IMR-90 (cell line): ENCODE measurements at regions not wholly inside any gene's neighbourhood (a gene's known extent, or its start where the extent isn't known, plus 50 kb on each side); places are given as distances from the start of the nearest gene placed in this dataset.

Experiments used
- BHLHE40 ChIP-seq: fragments of 150-350 bp; IDR thresholded peaks from 2 replicates; pipeline ENCODE4 v1.6.1; 2016; ENCODE audit warnings: mild to moderate bottlenecking, low read depth, low read length
- POLR2A ChIP-seq: IDR thresholded peaks from 2 replicates; pipeline ENCODE4 v1.6.1; 2012; ENCODE audit warnings: mild to moderate bottlenecking, low read depth, low read length
- RAD21 ChIP-seq: IDR thresholded peaks from 2 replicates; pipeline ENCODE4 v1.6.1; 2012; ENCODE audit warnings: low read length, improper control_type of control experiment
- TF ChIP-seq, protein P1 (sequence below): conservative IDR thresholded peaks from 2 replicates; pipeline ENCODE4 v1.5.1; 2012; ENCODE audit warnings: mild to moderate bottlenecking, low read depth, low read length, improper control_type of control experiment

GRCh38 chr5:100401149-100401548 lies 134.0 kb upstream of the FAM174A start:
- TF ChIP-seq BHLHE40: no peak
- no peak for TF ChIP-seq RAD21
- TF ChIP-seq, protein P1, sequence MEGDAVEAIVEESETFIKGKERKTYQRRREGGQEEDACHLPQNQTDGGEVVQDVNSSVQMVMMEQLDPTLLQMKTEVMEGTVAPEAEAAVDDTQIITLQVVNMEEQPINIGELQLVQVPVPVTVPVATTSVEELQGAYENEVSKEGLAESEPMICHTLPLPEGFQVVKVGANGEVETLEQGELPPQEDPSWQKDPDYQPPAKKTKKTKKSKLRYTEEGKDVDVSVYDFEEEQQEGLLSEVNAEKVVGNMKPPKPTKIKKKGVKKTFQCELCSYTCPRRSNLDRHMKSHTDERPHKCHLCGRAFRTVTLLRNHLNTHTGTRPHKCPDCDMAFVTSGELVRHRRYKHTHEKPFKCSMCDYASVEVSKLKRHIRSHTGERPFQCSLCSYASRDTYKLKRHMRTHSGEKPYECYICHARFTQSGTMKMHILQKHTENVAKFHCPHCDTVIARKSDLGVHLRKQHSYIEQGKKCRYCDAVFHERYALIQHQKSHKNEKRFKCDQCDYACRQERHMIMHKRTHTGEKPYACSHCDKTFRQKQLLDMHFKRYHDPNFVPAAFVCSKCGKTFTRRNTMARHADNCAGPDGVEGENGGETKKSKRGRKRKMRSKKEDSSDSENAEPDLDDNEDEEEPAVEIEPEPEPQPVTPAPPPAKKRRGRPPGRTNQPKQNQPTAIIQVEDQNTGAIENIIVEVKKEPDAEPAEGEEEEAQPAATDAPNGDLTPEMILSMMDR: no peak
- TF ChIP-seq POLR2A: no peak
